Motor neuron (in vitro differentiated cells): ENCODE measurements at regions not wholly inside any gene's neighbourhood (a gene's known extent, or its start where the extent isn't known, plus 50 kb on each side); places are given as distances from the start of the nearest gene placed in this dataset.

Experiments used
- ATAC-seq, 8 experiments: fragments of 200-7000 bp; cut with Tn5 transposase; replicated peaks in 6 of 8; 2 replicates each; pipeline ENCODE4 v1.8.0; 2021; ENCODE audit warnings: mild to moderate bottlenecking in 8 of 8, moderate library complexity in 8 of 8
- H3K27ac ChIP-seq, 2 donors: fragments of 250-450 bp; sonication (Bioruptor Pico); 2 replicates each; pipeline ENCODE4 v1.9.0; 2021; ENCODE audit warnings: antibody characterized with exemption in 2 of 2, mild to moderate bottlenecking in 2 of 2, moderate library complexity in 1 of 2
- H3K4me1 ChIP-seq, 2 donors: fragments of 250-450 bp; sonication (Bioruptor Pico); replicated peaks in 1 of 2; 2 replicates each; pipeline ENCODE4 v1.6.1; 2021; ENCODE audit warnings: antibody characterized with exemption in 2 of 2, mild to moderate bottlenecking in 2 of 2, moderate library complexity in 1 of 2
- H3K4me3 ChIP-seq, 5 donors: fragments of 250-450 bp; sonication (Bioruptor Pico); 2 replicates each; pipeline ENCODE4 v1.9.0; 2021; ENCODE audit warnings: antibody characterized with exemption in 5 of 5, mild to moderate bottlenecking in 5 of 5, moderate library complexity in 4 of 5
- WGBS, 10 experiments: fragments of 450-650 bp; shearing (Covaris generic); methylation state at CpG; one replicate each; pipeline ENCODE4 v1.0.0; 2022; 5-methylcytosine and 5-hydroxymethylcytosine counted together
- in situ Hi-C, 9 experiments: fragments of 400-800 bp; cut with MboI; loops; one replicate each; pipeline ENCODE4 v1.15.0; 2021; ENCODE audit warnings: low sequenced_read_pairs in 9 of 9, low pct_unique_long_range_greater_than_20kb in 2 of 9; ENCODE audit not compliant: unreplicated experiment in 9 of 9

GRCh38 chr12:24255920-24256665 is 306.6 kb upstream of the SOX5 start:
- WGBS, 10 experiments: 20 to 100% (median 38%) methylated on average over 1 to 7 of the region's 7 CpGs; no CpG with 5 or more reads in 2 of the 10 experiments
- peak overlapping the region in 1 of 5 donors; percentile 3 for H3K4me3 ChIP-seq
- no peak overlapping the region for H3K27ac ChIP-seq
- ATAC-seq: no peak
- in situ Hi-C loops: no loop called here
- peaks cover 5 to 23% of the 10 kb centered on the region in 2 donors for H3K4me1 ChIP-seq

GRCh38 chr12:24252602-24253001 is 303.1 kb upstream of the SOX5 start:
- WGBS, 10 experiments: 0 to 44% (median 11%) methylated on average over 2 to 4 of the region's 4 CpGs; no CpG with 5 or more reads in 1 of the 10 experiments
- in situ Hi-C loops: no loop called here
- H3K27ac ChIP-seq: no peak overlapping the region

GRCh38 chr12:24246934-24247333 is 297.5 kb upstream of the SOX5 start:
- WGBS, 10 experiments: 31 to 81% (median 63%) methylated on average over 2 to 6 of the region's 6 CpGs
- no peaks in the 10 kb centered on the region for H3K4me1 ChIP-seq
- in situ Hi-C loops: no loop called here
- peak in 3 of 8 experiments; percentile 36 to 57 (median 42) for ATAC-seq
- H3K4me3 ChIP-seq: no peak overlapping the region
- no peak overlapping the region for H3K27ac ChIP-seq

More at GRCh38 chr12:24252602-24253001, 303.1 kb upstream of the SOX5 start:
- peak in 2 of 8 experiments; percentile 32 to 33 for ATAC-seq
- Histone ChIP-seq H3K4me3 (no peak overlapping the region), H3K4me1 (peaks cover 5 to 23% of the 10 kb centered on the region in 2 donors)

GRCh38 chr12:24246376-24246775 is 296.9 kb upstream of the SOX5 start:
- H3K27ac ChIP-seq: no peak overlapping the region
- in situ Hi-C loops: no loop called here
- H3K4me1 ChIP-seq: no peaks in the 10 kb centered on the region
- no peak overlapping the region for H3K4me3 ChIP-seq
- no peak for ATAC-seq

- in situ Hi-C loops: no loop called here
- ATAC-seq: no peak
- WGBS, 10 experiments: 79 to 100% (median 97%) methylated on average over 2 to 3 of the region's 3 CpGs; no CpG with 5 or more reads in 6 of the 10 experiments
- no peaks in the 10 kb centered on the region for H3K4me1 ChIP-seq
- H3K4me3 ChIP-seq: no peak overlapping the region
- H3K27ac ChIP-seq: no peak overlapping the region
Observed at GRCh38 chr12:24244801-24245200, 295.3 kb upstream of the SOX5 start.

DNA sequence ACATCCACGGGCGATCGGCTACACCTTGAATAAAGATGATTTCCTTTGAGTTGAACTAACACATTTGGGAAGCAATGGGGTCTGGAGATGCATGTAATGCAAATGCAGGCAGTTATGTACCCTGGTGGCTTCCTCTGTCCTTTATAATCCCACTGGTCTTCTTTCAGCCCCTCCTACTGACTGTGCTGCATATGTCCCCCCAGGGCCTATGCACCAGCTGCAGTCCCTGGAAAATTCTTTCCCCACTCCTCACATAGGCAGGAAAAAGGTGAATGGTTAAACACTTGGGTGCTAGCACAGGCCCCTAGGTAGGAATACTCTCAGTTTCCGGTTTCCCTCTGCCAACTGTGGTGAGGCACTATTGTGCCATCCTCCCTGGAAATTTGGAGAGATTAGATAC is 294.8 kb upstream of the SOX5 start:
- in situ Hi-C loops: no loop called here
- 20 to 100% (median 80%) methylated on average over 1 to 4 of the region's 4 CpGs; no CpG with 5 or more reads in 1 of the 10 experiments for WGBS, 10 experiments
- Histone ChIP-seq H3K4me3 (no peak overlapping the region), H3K27ac (no peak overlapping the region), H3K4me1 (no peaks in the 10 kb centered on the region)
- no peak for ATAC-seq

- H3K4me3 ChIP-seq: no peak overlapping the region
- no peak for ATAC-seq
- 33 to 100% (median 100%) methylated on average over 1 of the region's 1 CpG; no CpG with 5 or more reads in 1 of the 10 experiments for WGBS, 10 experiments
- in situ Hi-C loops: no loop called here
- H3K4me1 ChIP-seq: peaks cover 0 to 5% of the 10 kb centered on the region in 2 donors
- no peak overlapping the region for H3K27ac ChIP-seq
Observed at GRCh38 chr12:24240707-24241106, 291.2 kb upstream of the SOX5 start.

DNA sequence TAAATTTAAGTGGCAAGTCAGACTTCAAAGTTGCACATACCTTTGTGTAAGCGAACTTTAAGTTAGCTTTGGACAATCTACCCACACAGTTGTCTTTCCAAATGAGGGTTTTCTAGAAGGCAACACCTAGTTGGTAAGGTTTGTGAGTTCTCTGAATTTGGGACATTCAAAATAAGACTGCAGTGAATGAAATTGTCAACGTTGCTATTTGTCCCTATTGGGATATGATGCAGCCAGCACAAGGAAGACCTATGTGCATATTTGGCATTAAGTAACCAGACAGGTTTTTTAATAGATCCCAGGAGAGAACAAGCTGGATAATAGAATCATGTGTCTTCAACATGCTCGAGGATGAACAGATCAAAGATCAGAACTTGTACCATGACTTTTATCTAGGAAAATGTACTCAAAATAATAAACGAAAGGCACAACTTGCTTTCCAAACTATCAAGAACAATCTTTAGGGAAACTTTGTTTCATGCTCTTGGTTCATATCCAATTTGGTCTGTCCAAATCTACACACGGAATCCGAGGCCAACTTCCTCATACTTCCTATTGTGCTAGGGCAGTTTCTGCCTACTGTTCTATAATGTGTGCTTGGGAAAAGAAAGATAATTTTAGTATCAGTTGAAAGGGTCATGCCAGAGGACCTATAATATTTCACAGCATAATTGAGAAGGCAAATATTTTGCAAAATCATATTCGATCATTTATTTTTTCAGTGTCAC is 284.2 kb upstream of the SOX5 start:
- no peak for ATAC-seq
- Histone ChIP-seq H3K27ac (no peak overlapping the region), H3K4me3 (no peak overlapping the region), H3K4me1 (peaks cover 20 to 22% of the 10 kb centered on the region in 2 donors)
- 22 to 98% (median 85%) methylated on average over 3 to 7 of the region's 7 CpGs for WGBS, 10 experiments
- in situ Hi-C loops: no loop called here

- H3K27ac ChIP-seq: no peak overlapping the region
- H3K4me3 ChIP-seq: no peak overlapping the region
- WGBS, 10 experiments: 13 to 100% (median 94%) methylated on average over 1 to 2 of the region's 2 CpGs; no CpG with 5 or more reads in 2 of the 10 experiments
- ATAC-seq: no peak
- H3K4me1 ChIP-seq: peaks cover 20 to 22% of the 10 kb centered on the region in 2 donors
- in situ Hi-C loops: no loop called here
Observed at GRCh38 chr12:24232531-24232930, 283.1 kb upstream of the SOX5 start.

GRCh38 chr12:24231298-24231697 is 281.8 kb upstream of the SOX5 start:
- Histone ChIP-seq H3K27ac (no peak overlapping the region), H3K4me1 (peaks cover 20 to 22% of the 10 kb centered on the region in 2 donors), H3K4me3 (no peak overlapping the region)
- ATAC-seq: no peak
- WGBS, 10 experiments: 0 to 94% (median 68%) methylated on average over 1 to 5 of the region's 5 CpGs; no CpG with 5 or more reads in 2 of the 10 experiments
- in situ Hi-C loops: no loop called here

DNA sequence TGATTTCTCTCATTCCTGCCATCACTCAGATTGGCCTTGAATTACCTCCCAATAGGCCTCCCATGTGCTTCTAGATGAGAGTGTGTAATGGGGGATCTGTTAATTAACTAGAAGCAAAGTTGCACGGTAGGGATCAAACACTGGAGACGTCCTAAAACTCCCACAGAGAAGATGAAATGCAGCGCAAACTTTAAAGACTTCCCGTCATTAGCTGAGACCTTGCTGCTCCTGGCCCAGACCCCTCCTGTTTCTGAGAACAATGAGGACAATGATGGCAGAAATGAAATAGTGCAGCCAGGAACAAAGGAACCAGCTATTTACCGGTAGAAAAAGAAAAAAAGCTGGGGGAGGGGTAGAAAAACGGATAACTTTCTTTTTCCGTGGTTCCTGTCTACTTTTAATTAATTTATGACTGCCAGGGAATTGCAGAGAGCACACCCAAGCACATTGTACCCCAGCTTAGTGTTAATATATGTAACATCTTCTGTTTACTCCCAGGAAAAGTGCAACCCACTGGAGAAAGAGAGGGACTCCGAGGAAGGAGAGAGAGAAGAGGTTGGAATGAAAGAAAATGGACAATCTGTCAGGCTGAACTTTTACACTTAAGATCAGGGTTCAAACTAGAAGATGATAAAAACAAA is 280.7 kb upstream of the SOX5 start:
- ATAC-seq: peak in 5 of 8 experiments; percentile 73 to 84 (median 75)
- in situ Hi-C loops: no loop called here
- Histone ChIP-seq H3K27ac (no peak overlapping the region), H3K4me3 (no peak overlapping the region), H3K4me1 (peaks cover 20 to 22% of the 10 kb centered on the region in 2 donors)
- WGBS, 10 experiments: 0 to 68% (median 11%) methylated on average over 2 to 8 of the region's 8 CpGs

DNA sequence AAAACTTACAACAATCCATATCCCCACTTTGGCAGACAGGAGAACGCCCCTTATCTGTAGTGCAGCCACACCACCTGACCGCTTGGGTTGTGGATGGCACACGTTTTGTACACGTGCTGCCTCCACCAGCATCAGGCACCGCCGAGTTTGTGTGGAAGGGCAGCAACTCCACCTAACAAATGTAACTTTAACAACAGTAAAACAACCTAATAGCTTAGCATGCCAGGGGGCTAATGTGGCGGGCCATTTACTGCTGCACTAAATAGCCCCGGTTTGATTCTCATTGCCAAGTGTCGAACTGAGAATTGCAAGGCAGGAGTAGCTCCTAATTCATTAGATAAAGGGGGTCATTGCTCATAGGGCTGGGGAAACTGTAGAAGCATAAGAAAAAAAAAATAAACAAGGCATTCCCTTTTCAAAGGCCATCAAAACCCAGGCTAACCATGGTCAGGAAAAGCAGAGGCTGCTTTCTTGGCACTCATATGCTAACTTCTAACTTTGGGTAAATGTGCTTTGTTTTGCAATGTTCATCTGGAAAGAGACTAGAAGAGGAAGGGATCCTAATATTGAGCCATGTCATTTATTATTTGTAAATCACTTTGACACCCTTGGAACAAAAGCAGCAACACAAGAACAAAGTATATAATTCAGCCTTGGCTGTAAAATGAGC is 279.7 kb upstream of the SOX5 start:
- peaks cover 20 to 22% of the 10 kb centered on the region in 2 donors for H3K4me1 ChIP-seq
- peak in 5 of 8 experiments; percentile 25 to 44 (median 42) for ATAC-seq

More for the DNA sequence above, 279.7 kb upstream of the SOX5 start:
- 25 to 82% (median 43%) methylated on average over 1 to 9 of the region's 9 CpGs; no CpG with 5 or more reads in 3 of the 10 experiments for WGBS, 10 experiments
- in situ Hi-C loops: no loop called here
- H3K4me3 ChIP-seq: no peak overlapping the region
- H3K27ac ChIP-seq: no peak overlapping the region
